Erythroblast (primary cell): ENCODE measurements at regions not wholly inside any gene's neighbourhood (a gene's known extent, or its start where the extent isn't known, plus 50 kb on each side); places are given as distances from the start of the nearest gene placed in this dataset.

Experiments
- GATA1 ChIP-seq: IDR thresholded peaks from 2 replicates; pipeline ENCODE4 v1.6.1; 2011; ENCODE audit warnings: low read depth, mild to moderate bottlenecking, control low read depth, low read length, moderate library complexity
- POLR2A ChIP-seq: IDR thresholded peaks from 2 replicates; pipeline ENCODE4 v1.6.1; 2011; ENCODE audit warnings: mild to moderate bottlenecking, low read length

GRCh38 chr11:45369313-45369712 is 83.2 kb upstream of the SYT13 start:
- no peak for TF ChIP-seq POLR2A
- TF ChIP-seq GATA1, result no peak
